Stimulated activated CD4-positive, alpha-beta T cell treated with anti-CD3 and anti-CD28 coated beads, Interleukin-1b, Interleukin-23, amount 100 ng/mL, for 24 hours (primary cell): ENCODE measurements at regions not wholly inside any gene's neighbourhood (a gene's known extent, or its start where the extent isn't known, plus 50 kb on each side); places are given as distances from the start of the nearest gene placed in this dataset.
"Not testable (repeated sequence)": the region's sequence is repeated elsewhere in the genome, so short reads cannot be mapped to it uniquely, and the experiment has no call there.

Experiments used
- DNase-seq, 4 experiments: peaks; one replicate each; pipeline ENCODE4 v3.0.0-alpha.2; 2020; ENCODE audit warnings: low read depth in 4 of 4, low spot score in 1 of 4

GRCh38 chr16:73142053-73142854, 94.3 kb upstream of the ZFHX3 start:
- DNase-seq = no peak

- DNase-seq = no peak
Observed at GRCh38 chr16:73140929-73141328, 93.0 kb upstream of the ZFHX3 start.

- DNase-seq = no peak
Observed at GRCh38 chr16:73131156-73131862, 83.4 kb upstream of the ZFHX3 start.

DNA sequence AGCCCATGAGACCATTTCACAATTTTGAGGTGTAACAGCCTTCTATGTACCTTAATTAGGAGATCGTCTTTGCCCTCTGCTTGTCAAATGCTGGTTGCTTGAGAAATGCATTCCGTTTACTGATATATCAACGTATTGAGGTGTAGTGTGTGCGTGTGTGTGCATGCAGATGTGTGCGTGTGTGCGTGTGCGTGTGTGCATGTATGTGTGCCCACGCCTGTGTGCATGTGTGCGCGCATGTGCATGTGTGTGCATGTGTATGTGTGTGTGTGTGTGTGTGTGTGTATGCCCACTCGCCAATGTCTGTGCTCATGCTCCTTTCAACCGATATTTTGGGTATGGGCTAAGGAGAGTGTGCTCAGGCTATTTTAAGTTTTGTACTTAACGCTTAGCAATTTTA, 81.5 kb upstream of the ZFHX3 start:
- DNase-seq = no peak

- no peak for DNase-seq
Observed at GRCh38 chr16:73126525-73126853, 78.6 kb upstream of the ZFHX3 start.

- no peak for DNase-seq
Observed at GRCh38 chr16:73125850-73126524, 78.1 kb upstream of the ZFHX3 start.

- DNase-seq = no peak
Observed at GRCh38 chr16:73124665-73125375, 76.9 kb upstream of the ZFHX3 start.

- no peak for DNase-seq
Observed at GRCh38 chr16:73124097-73124652, 76.2 kb upstream of the ZFHX3 start.

GRCh38 chr16:73122604-73123391, 74.9 kb upstream of the ZFHX3 start:
- no peak for DNase-seq

- DNase-seq = no peak
Observed at GRCh38 chr16:73116576-73116975, 68.6 kb upstream of the ZFHX3 start.

- DNase-seq = no peak
Observed at GRCh38 chr16:73113336-73113735, 65.4 kb upstream of the ZFHX3 start.

DNA sequence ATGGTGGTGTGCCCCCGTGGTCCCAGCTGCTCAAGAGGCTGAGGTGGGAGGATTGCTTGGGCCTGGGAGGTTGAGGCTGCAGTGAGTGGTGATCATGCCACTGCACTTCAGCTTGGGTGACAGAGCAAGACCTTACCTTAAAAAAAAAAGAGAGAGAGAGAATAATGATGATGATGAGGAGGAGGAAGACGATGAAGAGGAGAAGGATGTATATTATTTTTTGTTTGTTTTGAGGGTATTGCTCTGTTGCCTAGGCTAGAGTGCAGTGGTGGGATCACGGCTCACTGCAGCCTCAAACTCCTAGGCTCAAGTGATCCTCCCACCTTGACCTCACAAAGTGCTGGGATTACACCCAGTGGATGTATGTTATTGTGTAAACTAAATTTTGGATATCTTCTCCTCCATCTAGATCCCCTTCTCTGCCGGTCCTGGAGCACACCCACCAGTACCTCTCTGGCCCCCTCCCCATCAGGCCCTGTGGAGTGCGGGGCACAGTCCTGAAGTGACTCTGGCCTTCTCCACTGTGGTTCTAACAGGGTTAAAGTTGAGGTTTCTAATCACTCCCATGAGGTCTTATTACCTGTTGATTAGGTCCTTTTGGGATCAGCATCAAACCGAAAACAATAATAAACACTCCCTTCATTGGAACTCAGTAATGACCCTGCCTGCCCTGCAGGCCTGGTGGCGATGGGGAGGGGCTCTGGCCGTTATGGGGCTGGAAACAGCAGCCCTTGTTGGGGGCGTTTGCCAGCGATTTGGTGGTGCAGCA, 60.5 kb upstream of the ZFHX3 start:
- no peak for DNase-seq

- DNase-seq = no peak
Observed at GRCh38 chr16:73107371-73107770, 59.4 kb upstream of the ZFHX3 start.

DNA sequence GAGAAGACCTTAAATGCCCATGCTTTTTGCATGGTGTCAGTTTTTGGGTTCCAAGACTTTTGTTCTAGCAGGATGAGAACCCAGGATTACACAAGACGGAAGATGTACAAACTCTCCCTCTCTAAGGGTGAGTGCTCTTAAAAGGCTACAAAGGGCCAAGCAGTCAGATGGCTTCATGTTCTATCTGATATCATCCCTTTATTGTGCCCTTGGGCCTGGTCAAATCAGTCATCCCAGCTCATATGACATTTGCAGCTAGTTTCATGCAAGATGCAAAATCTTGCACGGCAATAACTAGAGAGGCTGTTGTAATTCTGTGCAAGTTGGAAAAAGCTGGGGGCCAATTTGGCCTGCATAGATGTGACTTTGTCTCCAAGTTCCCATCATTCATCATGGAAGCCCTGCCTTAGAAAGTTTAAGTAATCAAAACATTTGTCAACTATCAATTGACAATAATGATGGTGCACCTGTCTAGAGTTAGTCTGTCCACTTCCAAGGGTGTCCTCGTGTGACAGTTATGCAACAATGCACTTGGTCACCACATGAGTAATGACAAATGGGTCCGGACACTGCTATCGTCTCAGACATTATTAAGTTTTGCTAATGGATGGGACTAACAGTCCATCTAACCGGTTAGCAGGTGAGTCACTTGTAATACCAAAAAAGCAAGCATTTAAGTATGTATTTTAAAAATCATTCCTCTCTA, 58.6 kb upstream of the ZFHX3 start:
- DNase-seq = no peak

DNA sequence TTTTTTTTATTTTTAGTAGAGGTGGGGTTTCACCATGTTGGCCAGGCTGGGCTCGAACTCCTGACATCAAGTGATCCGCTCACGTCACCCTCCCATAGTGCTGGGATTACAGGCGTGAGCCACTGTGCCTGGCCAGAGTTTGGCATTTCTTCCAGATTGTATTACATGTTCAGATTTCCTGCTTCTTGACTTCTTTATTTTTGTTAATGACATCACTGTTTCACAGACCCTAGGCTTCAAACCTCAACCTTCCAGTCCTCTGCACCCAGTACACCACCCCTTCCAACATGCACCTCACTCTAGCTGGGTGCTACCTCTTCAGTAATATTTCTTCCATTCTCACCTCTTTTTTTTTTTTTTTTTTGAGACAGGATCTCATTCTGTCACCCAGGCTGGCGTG, 53.6 kb upstream of the ZFHX3 start:
- DNase-seq = no peak

GRCh38 chr16:73099601-73100000, 51.7 kb upstream of the ZFHX3 start:
- DNase-seq = not testable (repeated sequence)
